ENCODE measurements at regions not wholly inside any gene's neighbourhood (a gene's known extent, or its start where the extent isn't known, plus 50 kb on each side); places are given as distances from the start of the nearest gene placed in this dataset.

DNA sequence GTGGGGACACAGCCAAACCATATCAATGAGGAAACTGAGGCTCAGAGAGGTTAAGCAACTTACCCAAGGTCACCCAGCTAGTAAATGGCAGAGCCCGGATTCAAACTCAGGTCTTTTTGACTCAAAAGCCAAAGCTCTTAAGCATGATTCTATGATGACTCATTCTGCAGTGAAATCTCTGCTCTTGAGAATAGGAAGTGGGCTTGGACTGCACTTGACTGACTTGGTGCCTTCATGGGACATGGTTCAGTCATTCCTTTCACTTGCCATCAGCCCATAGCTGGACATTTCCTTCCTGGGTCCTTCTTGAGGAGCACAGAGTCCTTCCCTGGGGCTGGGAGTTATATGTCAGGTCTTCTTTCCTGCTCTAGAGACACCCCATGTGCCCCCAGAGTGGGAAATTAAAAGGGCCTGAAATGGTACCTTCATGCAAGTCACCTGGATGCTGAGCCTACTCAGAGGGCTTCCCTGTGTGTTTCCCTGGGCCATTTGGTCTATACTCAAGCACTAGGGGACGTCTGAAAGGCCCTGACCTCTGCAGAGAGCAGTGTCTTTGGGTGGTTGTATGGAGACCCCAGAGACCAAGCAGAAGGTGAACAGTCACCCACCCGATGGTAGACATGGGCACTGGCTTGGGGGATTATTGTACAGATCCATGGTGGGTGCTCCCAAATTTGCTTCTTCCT is 62.4 kb upstream of the SDK1 start:
- TF ChIP-seq, protein P1, sequence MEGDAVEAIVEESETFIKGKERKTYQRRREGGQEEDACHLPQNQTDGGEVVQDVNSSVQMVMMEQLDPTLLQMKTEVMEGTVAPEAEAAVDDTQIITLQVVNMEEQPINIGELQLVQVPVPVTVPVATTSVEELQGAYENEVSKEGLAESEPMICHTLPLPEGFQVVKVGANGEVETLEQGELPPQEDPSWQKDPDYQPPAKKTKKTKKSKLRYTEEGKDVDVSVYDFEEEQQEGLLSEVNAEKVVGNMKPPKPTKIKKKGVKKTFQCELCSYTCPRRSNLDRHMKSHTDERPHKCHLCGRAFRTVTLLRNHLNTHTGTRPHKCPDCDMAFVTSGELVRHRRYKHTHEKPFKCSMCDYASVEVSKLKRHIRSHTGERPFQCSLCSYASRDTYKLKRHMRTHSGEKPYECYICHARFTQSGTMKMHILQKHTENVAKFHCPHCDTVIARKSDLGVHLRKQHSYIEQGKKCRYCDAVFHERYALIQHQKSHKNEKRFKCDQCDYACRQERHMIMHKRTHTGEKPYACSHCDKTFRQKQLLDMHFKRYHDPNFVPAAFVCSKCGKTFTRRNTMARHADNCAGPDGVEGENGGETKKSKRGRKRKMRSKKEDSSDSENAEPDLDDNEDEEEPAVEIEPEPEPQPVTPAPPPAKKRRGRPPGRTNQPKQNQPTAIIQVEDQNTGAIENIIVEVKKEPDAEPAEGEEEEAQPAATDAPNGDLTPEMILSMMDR (IDR thresholded peaks at IDR 0.05) = no peak
- TF ChIP-seq ZFX (IDR thresholded peaks at IDR 0.05; ENCODE audit: borderline replicate concordance) = no peak

All from 22Rv1 (cell line).